LHCN-M2 (cell line): ENCODE measurements at regions not wholly inside any gene's neighbourhood (a gene's known extent, or its start where the extent isn't known, plus 50 kb on each side); places are given as distances from the start of the nearest gene placed in this dataset.
A peak's percentile ranks its signal among the peaks of the same experiment; 100 is the strongest.

Experiments
- DNase-seq: peaks from one replicate; pipeline ENCODE4 v3.0.0-alpha.2; 2012; ENCODE audit warnings: low read depth

GRCh38 chr1:194570476-194570875 lies 1384.1 kb upstream of the B3GALT2 start:
- no peak for DNase-seq

GRCh38 chr1:194568610-194569009 lies 1382.2 kb upstream of the B3GALT2 start:
- peak; percentile 9 for DNase-seq

- no peak for DNase-seq
Measured at GRCh38 chr1:194548071-194548470, 1361.7 kb upstream of the B3GALT2 start.

GRCh38 chr1:194544012-194544411 lies 1357.6 kb upstream of the B3GALT2 start:
- DNase-seq = no peak

- peak; percentile 24 for DNase-seq
Measured at GRCh38 chr1:194538453-194538852, 1352.0 kb upstream of the B3GALT2 start.

GRCh38 chr1:194537521-194537920 lies 1351.1 kb upstream of the B3GALT2 start:
- no peak for DNase-seq

GRCh38 chr1:194535369-194535768 lies 1349.0 kb upstream of the B3GALT2 start:
- DNase-seq = peak; percentile 7

- DNase-seq = no peak
Measured at GRCh38 chr1:194534784-194535183, 1348.4 kb upstream of the B3GALT2 start.

GRCh38 chr1:194533641-194534040 lies 1347.2 kb upstream of the B3GALT2 start:
- no peak for DNase-seq

GRCh38 chr1:194517567-194517966 lies 1331.2 kb upstream of the B3GALT2 start:
- DNase-seq = no peak

GRCh38 chr1:194515916-194516315 lies 1329.5 kb upstream of the B3GALT2 start:
- DNase-seq = no peak

- DNase-seq = peak; percentile 66
Measured at GRCh38 chr1:194512957-194513356, 1326.5 kb upstream of the B3GALT2 start.

- no peak for DNase-seq
Measured at GRCh38 chr1:194512345-194512744, 1325.9 kb upstream of the B3GALT2 start.

GRCh38 chr1:194503209-194503608 lies 1316.8 kb upstream of the B3GALT2 start:
- no peak for DNase-seq

- DNase-seq = no peak
Measured at GRCh38 chr1:194495434-194495833, 1309.0 kb upstream of the B3GALT2 start.

- DNase-seq = no peak
Measured at GRCh38 chr1:194487172-194487571, 1300.8 kb upstream of the B3GALT2 start.

GRCh38 chr1:194485432-194485831 lies 1299.0 kb upstream of the B3GALT2 start:
- no peak for DNase-seq

GRCh38 chr1:194478731-194479130 lies 1292.3 kb upstream of the B3GALT2 start:
- no peak for DNase-seq

GRCh38 chr1:194477908-194478307 lies 1291.5 kb upstream of the B3GALT2 start:
- DNase-seq = no peak

GRCh38 chr1:194476872-194477271 lies 1290.5 kb upstream of the B3GALT2 start:
- peak; percentile 22 for DNase-seq

GRCh38 chr1:194476351-194476750 lies 1289.9 kb upstream of the B3GALT2 start:
- DNase-seq = no peak

- no peak for DNase-seq
Measured at GRCh38 chr1:194474701-194475100, 1288.3 kb upstream of the B3GALT2 start.

GRCh38 chr1:194473766-194474165 lies 1287.4 kb upstream of the B3GALT2 start:
- no peak for DNase-seq

- no peak for DNase-seq
Measured at GRCh38 chr1:194469282-194469681, 1282.9 kb upstream of the B3GALT2 start.

- DNase-seq = peak; percentile 52
Measured at GRCh38 chr1:194466706-194467105, 1280.3 kb upstream of the B3GALT2 start.
